Fibroblast of skin of right quadriceps (primary cell): ENCODE measurements at regions not wholly inside any gene's neighbourhood (a gene's known extent, or its start where the extent isn't known, plus 50 kb on each side); places are given as distances from the start of the nearest gene placed in this dataset.
A peak's percentile ranks its signal among the peaks of the same experiment; 100 is the strongest.

Experiments
- DNase-seq: peaks from one replicate; pipeline ENCODE4 v3.0.0-alpha.2; 2013

DNA sequence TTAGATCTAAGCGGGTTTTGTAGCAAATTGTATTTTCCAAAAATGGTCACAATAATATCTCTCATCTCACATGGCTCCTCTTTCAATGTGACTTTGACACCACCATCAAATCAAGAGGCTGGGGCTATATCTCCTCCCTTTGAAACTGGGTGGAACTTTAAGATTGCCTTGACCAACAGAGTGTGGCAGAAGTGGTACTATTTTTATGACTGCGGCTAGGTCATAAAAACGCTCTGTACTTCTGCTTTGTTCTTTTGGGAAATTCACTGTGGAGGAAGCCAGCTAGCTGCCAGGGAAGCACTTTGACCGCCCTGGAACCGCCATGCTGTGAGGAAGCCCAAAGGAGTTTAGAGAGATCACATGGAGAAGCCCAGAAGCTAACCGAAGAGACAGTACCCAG, 50.7 kb upstream of the ACOT11 start:
- no peak for DNase-seq

DNA sequence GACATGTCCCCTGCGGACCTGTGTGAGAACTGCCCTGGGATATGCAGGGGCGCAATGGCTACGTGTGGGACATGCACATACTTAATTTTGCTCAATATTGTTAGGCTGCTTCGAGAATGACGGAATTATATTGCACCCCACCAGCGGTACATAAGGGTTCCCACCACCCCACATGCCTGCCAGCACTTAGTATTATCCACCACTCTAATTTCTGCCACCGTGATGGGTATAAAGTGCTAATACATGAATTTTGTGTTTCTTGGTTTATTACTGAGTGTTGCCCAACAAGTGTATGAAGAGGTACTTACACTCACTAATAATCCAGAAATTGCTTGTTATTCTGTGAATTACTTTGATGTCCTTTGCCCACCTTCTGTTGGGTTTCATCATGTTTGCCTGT, 52.1 kb upstream of the ACOT11 start:
- no peak for DNase-seq

DNA sequence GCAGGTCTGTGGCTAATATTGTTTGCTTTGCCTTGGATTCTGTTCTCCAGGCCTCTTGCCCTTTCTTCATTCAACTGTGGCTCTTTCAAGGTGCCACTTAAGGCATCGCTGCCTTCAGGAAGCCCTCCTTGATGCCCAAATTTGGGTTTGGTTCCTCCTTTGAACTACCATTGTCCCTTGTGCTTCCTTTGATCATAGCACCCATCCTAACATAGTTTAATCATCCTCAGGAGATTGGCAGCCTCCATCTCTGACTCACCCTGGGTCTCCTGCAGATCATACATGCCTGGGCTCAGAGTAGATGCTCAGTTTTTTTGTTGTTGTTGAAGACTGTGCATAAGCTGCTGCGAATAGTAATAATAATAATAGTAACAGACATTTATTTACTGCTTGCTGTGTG, 54.4 kb upstream of the ACOT11 start:
- no peak for DNase-seq

DNA sequence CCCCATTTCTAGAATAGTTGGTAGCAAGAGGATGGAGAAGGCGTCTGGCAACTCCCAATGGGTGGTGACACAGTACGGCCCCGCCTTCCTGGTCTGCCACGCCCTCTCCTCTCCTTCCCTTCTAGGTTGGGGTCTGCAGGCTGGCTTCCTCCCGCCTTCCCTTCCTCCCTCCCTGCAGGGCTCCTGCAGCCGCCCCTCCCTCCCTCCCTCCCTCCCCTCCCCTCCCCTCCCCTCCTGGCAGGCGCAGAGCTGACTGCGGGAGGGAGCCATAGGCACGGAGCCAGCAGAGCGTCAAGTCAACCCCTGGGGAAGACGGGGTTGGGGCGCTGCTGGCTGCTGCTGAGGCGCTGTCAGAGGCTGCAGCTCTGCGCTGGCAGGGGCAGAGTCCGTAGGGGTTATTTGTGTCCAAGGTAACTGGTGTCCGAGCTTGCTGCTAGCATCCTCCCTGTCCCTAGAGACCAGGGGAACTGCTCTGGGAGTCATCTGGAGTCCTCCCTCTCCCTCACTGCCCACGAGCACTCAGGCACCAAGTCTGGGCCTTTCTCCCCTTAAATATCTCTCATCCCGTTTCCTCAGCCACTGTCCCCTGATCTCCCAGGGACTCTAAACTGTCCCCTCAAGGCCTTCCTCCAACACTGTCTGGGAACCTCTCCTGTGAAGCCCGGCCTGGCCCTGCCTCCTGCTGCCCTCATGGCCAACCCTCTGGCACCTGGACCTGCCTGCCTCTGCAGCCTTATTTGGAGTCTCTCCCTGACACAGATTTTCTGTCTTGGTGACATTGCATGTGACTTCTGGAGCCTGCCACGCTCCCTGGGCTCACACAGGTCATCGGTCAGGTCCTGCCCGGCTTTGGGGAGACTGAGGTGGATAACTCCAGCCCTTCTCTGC, 57.4 kb upstream of the ACOT11 start:
- DNase-seq, result no peak

DNA sequence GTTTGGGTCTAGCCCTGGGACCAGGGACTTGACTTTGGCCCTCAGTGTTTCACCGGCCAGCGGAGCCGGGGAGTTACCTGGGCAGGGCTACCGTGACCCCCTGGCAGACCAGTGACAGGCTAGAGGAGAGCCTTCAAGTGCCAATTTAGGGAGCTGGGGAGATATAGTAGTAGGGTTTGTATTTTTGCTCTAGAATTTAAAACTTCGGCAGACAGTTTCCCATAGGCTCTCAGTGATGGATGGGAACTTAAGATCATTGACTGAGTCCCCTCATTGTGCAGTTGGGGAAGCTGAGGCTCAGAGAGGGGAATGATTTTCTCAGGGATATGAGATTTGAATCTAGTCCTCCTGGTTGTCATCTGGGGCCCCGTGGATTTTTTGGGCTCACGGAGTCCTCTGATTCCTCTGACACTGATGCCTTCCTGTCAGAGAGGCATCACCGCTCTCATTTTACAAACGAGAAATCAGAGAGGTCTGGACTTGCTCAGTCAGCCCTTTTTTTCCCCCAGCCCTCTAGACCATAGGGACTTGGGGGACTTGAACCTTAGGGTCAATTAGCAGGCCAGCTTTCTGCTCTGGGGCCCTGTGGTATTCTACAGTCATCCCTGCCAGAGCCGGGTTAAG, 58.3 kb upstream of the ACOT11 start:
- no peak for DNase-seq

DNA sequence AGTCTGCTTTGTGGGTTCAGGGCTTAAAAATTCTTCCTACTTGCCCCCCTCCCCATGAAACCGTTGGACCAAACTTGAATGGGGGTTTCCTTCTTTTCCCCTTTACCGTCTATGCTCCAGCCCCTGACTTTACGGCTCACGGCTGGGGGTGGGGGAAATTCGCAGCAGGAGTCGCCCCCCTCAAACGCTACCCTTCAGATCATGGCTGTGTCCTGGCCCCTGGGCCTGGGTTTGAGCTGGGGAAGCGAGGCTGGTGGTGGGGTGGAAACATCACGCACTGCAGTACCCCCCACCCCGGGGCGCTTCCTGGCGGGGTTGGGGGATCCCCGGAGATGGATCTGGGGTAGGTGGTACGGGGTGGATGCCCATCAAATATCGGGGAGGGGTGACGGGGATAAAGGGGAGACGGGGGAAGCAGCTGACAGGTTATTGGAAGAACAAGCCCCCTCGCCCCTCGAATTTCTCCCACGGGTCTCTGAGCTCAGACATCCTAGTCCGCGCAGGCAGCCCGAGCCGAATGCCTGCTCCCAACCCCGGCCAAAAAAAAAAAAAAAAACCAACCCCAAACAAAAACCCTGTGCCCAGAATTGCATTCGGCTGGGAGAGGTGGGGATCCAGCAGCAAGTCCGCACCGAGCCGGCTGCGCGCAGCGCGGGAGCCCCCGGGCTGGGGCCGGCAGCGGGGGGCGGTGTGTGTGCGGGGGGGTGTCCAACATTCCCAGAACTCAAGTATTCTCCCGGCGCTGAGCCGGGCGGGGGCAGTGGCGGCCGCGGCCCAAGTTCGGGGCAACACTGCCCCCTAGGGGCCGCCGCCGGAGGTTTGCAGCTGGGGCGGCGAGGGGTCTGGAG, 59.0 kb upstream of the ACOT11 start:
- peak; percentile 89 for DNase-seq

DNA sequence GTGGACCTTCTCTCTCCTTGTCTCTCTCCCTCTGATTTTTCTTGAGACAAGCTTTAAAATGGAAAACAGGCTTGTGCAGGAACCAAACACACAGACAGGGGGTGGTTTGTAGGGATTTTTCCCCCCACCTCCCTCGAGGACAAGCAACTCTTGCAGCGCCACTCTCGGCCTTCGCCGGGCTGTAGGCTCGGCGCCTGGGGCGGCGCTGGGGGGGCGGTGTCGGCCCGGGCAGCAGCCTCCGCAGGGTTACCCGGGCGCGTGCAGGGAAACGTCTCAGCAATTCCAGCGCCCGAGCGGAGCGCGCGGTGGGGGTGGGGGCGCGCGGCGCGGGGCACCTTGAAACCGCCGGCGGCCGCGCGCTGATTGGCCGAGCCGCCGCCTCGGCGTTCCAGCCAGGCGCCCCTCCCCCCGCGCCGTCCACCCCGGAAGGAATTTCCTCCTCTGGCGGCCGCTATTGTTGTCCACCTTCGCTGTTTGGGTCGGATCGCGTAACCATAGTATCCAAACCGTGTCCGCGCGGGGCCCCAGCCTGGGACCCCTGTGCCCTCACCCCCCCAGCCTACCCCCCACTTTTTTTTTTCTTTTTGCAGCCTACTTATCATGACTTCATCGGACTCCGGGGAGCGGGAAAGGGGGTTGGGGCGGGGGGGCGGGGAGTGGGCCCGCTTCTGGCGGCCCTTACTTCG, 59.8 kb upstream of the ACOT11 start:
- peak; percentile 94 for DNase-seq

DNA sequence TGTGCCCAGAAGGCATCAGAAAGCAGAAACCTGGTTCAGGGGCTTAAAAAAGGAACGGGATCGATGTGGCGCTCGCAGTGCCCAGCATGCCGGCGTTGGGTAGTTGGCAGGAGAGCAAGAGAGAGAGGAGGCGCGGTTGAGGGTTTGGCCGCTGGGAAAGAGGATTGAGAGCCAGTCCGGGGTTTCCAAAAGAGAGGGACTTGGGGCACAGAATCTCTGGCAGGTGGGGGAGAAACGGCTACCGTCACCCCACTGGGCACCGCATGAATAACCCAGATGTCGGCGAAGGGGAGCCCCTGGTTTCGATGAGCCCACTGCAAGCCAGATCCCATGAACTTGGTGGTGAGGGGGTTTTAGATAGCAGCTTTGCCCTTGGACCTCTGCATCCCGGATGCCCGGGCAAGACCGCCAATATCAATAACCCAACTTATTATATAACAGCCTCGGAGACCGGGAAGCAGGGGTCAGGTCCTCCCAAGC, 60.4 kb upstream of the ACOT11 start:
- DNase-seq, result no peak

DNA sequence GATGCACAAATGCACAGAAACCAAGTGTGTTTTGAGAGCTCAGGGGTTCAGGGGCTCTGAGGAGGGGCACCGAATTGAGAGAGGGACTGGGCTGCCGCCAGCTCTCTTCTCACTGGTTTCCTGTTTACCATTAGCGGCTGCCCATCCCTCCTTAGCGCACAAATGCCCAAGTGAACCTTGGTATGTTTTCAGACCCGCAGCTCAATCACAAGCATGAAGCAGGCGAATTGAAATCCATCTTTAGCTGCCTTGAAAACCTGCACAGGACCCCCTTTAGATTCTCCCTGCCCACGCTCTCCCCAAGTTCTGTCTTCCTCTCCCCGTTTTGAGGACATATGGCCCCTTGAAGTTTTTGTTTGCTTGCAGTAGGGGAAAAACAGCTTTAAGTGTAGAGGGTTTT, 61.1 kb upstream of the ACOT11 start:
- DNase-seq, result no peak

DNA sequence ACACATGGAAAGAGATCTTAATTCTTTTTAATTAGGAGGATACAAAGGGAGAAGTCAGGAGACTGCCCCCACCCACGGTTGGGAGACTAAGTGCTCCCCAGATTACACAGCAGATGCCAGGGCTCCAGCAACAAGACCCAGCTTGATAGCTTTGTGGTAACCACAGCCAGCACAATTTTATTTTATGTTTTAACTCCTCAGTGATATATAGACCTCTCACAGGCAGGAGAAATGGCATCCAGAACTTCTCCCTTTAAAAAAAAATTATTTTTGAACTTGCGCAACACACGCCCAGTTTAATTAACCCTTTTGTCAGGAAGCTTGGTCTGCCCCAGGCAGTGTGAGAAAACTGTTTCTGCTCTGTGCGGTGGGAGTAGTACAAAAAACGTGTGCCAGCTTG, 62.6 kb upstream of the ACOT11 start:
- peak; percentile 75 for DNase-seq

DNA sequence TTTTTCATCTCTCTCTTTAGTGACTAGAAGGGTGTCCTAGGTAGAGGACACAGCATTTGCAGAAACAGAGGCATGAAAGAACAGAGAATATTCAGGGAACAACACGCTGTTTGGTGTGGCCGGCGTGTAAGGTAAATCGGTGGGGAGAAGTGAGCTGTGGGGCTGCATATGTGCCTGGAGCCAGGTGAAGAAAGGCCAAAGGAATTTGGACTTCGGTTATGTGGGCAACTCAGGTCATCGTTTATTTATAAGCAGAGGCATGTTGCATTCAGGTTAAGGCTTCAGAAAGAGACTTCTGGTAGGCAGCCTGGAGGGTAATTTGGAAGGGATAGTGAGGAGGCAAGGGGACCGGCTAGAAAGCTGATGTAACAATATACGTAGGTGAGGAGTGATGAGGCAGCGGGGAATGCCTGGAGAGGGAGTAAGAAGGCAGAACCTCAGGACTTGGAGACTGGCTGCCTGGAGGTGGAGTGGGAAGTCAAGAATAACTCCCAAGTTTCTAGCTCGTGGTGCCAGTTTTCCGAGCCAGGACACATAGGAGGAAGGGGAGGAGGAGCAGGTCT, 64.1 kb upstream of the ACOT11 start:
- DNase-seq, result no peak

DNA sequence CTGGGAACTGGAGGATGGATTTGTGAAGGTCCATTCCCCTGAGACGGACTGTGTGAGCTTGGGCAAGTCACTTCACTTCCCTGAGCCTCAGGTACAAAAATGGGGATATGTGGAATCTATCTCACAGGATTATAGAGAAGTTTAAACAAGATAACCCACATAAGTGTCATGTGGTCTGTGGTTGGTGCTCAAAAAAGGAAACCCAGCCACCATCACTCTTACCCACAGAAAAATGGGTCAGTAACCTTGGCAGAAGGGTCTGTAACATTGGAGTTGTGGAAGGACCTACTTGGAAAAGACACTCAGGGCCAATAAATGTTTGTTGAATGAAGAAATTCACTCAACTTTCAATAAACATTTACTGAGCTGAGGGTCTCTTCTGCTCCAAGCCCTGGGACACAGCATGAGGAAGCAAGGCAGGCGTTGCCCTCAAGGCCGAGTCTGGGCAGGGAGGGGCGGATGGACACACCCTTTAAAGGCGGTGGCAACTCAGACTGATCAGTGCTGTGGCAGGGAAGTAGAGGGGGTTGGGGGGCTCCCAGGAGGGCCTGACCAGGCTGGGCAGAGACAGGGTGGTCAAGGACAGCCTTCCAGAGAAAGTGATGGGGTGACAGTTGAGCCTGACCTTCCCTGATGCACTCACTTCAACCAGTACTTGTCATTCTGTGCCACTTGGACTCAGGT, 66.7 kb upstream of the ACOT11 start:
- DNase-seq, result no peak

DNA sequence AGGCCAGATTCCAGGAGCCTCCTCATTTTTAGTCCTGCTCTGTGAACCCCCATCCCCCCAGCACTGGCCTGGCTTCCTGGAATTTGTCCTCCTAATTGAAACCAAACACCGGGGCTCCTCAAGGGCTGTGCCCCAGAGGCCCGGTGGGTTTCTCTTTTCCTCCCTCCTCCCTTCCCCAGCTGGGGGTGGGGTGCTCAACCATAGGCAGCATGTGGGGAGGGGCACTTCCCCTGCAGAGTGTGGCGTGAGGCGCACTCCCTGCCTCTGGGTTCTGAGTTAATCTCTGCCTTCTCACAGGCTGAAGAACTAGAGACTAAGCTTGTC, 67.5 kb upstream of the ACOT11 start:
- peak; percentile 96 for DNase-seq

DNA sequence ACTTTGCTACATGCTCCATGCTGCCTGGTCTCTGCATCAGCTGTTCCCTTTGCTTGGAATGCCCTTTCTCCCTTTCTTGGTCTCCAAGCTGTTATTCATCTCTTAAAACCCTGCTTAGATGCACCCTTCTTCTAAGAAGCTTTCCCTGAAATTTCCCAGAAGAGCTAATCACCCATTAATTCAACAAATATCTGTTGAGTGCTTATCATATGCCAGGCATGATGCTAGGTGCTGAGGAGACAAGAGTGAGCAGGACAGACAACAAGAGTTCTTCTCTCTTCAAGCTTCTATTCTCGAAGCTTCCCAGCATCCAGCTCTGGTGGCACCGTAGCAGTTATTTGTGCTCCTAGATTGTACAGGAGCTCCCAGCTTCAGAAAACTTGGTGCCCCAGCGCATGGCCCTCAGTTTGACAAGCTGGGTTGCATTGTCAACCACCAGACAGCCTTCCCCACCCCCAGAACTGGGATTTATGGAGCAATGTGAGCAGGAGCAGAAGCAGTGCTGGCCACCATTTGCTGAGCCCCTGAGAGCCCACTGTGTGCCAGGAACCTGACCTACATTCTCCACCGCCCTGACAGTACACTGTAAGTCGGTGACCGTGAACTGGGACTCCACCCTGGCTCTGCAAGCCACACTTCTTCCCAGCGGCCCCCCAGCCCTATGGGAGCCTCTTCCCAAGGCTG, 68.0 kb upstream of the ACOT11 start:
- no peak for DNase-seq

DNA sequence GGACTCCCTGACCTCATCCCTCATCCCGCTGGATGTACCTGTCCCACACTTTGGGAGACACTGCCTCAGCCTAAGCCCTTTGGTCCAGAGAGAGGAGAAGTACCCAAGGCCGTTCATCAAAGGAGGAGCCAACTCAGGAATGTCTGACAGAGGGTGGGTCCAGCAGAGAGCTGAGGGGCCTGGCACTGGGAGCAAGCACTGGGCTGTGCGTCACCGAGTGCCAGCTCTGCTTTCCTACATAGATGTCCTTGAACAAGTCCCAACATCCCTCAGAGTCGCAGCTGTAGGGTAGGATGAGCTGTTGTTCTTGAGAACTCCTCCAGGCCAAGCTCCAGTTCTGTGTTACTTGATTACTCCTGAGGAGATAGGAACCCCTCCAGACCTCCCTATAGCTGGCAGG, 68.8 kb upstream of the ACOT11 start:
- DNase-seq, result no peak

DNA sequence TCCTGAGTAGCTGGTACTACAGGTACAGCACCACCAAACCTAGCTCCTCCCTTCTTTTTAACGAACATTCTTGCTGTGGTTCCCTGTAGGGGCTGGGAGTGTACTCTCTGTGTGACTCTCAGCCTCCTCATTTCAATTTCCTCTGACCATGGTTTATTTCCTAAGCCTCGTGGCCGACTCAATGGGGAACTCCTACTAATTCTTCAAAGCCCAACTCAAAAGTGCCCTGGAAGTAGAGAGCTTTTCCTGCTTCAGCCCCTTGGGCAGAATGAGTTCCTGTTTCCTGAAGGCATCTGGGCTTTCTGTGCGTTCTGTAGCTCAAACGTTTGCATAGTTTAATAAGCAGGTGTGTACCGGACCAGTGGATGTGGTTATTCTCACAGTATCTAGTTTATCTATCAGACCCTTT, 70.9 kb upstream of the ACOT11 start:
- DNase-seq, result no peak

DNA sequence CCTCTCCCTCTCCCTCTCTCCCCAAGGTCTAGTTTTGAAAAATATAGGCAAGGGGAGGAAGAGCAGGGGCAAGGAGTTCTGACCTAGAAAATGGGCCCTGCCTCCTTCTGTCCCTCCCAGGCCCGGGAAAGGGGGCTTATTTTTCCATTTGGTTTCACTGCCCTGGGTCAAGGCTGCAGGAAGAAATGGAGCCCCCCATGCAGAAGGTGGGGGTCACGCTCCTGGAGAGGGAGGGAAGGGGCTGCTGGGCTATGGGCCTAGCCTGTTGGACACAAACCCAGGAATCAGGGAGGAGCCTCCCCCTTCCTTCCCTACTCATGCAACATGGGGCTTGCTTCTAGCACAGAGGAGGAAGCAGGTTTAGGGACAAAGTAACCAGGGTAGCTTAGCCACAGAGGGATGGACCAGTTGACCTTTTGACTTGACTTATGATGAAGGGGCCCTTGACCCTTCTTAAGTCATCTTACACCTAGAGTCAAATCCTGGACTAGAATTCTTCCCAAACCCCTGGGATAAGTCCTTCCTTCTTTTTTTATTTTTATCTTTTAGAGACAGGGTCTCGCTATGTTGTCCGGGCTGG, 70.4 kb upstream of the SSBP3 start:
- no peak for DNase-seq

DNA sequence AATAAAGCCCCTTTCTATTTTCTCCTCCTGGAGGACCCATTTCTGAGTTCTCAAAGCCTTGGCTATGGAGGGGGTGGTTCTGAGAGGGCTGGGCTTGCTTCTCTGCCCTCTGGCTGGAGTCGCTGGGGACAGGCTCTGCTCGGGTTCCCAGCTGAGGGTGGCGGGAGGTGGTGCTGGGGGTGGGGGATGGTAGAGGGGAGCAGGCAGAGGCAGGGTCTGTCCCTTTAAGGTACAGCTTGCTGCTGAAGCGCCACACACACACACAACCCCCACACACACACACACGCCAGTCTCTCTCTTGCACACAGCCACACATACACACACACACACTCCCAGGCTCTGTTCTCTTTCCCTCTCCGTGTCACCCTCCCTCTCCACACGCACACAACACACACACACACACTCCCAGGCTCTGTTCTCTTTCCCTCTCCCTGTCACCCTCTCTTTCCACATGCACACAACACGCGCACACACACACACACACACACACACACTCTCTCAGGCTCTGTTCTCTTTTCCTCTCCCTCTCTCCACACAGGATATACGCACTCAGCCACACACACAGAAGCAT, 69.8 kb upstream of the SSBP3 start:
- peak; percentile 67 for DNase-seq

DNA sequence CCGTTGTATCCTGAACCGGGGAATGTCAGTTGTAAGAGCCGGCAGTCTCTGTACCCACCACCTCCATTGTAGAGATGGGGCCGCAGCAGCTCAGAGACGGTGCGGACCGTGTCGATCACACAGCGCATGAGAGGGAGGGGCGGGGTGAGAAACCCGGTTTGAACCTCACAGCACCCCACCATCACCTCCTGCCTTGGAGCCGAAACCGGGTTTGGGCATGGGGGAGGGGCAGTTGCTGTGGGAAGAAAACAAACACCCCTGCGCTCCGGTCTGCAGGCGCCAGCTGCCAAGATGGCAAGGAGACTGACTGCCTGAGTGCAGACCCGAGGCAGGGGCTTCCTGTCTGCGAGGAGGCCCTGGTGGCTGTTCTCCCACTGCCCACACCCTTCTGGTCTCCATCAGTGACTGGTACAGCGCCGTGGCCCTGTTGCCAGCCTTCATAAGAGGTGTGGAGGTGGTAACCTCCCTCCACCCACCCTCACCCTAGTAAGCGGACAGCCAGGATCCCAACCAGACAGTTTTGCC, 69.2 kb upstream of the SSBP3 start:
- no peak for DNase-seq
